Left ventricle myocardium superior (tissue), 1 donor: ENCODE measurements at regions not wholly inside any gene's neighbourhood (a gene's known extent, or its start where the extent isn't known, plus 50 kb on each side); places are given as distances from the start of the nearest gene placed in this dataset.

ENCODE experiments used
- ATAC-seq: fragments of 200-7000 bp; cut with Tn5 transposase; one replicate; pipeline ENCODE4 v1.9.1; 2020; ENCODE audit warnings: mild to moderate bottlenecking, moderate library complexity
- DNase-seq: peaks from one replicate; pipeline ENCODE4 v3.0.0-alpha.2; 2020
- intact Hi-C: fragments of 100-400 bp; cut with micrococcal nuclease; formaldehyde crosslinking; loops from one replicate; pipeline ENCODE4 v1.11.0; 2022
- donor health status: DM: no; HTN: yes; CAD: no; lungs with severe emphysema.

DNA sequence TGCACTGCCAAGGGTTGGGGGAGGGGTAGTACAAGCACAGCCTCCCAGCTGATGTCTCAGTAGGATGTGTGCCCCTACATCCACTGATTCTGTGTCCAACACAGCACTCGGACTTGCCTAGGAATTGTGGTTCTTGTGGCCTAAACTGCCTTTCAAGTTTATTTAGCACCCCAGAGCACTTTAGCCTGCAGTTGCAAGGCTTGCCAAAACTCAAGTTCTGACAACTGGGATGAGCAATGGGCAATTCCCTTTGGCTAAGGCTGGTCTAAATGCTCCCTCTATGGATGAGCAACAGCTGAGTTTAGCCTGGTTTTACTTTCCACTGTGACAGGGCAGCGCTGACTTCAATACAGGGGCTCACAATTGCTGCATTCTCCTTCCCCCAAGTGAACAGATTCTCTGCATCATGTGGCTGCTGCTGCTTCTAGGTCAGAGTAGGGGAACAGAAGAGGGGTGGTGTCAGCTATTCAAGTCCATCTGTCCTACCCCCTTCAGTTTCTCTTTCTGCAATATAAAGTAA is 471.5 kb downstream of the PIK3C3 start:
- intact Hi-C loops = no loop called here
- no peak for DNase-seq
- ATAC-seq = no peak

DNA sequence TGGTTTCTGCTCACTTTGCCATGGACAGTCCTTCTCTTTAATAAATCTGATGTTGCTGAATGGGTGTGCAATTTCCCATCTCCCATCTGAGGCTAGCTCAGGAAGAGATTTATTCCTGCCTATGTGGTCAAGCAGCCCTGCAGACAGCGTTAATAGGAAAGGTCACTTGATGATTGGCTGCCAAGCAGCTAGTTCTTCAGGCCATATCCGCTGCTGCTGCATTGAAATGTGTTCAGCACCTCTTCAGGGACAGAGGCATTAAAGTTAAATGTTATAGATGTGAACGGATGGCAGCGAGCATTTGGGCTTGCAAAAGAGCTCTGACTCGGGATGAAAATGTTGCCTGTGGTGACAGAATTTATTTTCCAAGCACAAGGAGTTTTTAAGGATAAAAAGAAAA is 474.2 kb downstream of the PIK3C3 start:
- ATAC-seq (no peak), DNase-seq (no peak)
- intact Hi-C loops = no loop called here

DNA sequence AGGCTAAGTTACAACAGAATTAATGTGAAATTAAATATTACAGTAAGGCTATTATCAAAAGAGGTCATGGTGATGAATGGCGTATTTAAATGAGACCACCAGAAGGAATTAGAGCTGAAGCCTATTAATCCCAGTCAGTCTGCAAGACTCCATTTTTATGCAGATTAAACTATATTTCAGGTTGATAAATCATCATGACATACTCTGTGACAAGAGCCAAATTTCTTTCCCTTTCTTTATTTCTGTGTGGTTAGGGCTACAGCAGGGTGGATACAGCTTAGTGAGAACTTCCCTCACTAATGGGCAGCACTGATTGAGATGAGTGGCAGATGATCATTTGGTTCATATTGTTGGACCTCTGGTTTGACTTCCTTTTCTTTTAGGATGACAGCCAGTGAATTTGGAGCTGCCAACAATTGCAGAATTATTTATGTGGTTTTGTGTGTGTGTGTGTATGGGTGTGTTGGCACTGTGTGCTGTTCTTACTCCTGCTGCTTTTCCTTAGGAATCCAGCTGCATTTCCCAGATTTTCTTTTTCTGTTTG is 481.3 kb downstream of the PIK3C3 start:
- no peak for ATAC-seq
- DNase-seq = no peak
- intact Hi-C loops = no loop called here

DNA sequence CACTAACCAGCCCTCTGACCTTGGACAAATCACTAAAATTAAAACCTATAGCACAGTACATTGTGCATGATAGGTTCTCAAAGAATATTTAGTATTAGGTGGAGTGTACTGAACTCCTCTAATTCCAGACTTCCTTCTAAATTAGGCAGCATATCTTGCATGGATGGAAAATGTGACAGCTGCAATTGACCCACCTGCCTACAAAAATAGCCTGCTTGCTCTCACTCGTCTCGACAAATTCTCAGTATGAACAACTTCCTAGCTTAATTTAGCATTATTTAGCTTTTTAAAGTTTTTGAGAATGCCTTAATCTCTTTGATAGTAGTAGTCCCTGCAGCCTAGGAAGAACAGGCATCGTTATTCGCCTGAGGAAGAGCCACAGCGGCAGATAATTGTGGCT is 482.0 kb downstream of the PIK3C3 start:
- no peak for DNase-seq
- intact Hi-C loops = no loop called here
- no peak for ATAC-seq

DNA sequence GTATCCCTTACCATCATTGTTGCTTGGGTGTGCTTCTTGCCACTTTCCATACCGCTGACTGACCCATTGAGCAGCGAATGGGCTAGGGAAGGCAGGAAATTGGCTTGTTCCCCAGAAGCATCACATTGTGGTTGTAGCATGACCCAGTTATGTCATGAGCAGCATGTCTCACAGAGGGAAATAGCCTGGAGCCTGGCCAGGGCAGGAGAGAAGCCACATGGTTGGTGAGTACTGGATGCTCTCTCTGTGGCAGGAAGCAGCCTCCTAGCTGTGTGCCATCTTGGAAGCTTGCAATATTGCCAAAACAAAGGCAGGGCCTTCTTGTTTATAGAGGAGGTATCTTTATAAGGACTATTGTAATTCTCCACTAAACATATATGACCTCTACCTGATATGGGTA is 482.6 kb downstream of the PIK3C3 start:
- intact Hi-C loops = no loop called here
- ATAC-seq (peak; percentile 56), DNase-seq (peak; percentile 30)

DNA sequence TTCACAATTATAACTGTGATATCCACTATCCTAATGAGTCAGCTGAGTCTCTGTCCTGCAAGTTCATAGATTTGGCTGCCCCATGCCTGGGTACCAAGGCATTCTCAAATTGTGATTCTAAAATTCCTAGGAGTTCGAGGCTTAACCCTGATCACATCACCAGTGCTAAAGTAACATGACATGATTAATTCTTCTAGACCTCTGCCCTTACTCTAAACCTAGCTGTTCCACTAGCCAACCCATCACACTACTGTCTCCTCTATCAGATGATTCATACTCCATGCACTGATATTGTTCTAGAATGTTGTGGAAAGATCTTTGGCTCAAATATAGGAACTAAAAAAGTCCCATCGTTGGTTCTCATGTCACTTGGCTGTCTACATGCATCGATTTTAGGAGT is 487.6 kb downstream of the PIK3C3 start:
- intact Hi-C loops = no loop called here
- ATAC-seq = no peak
- no peak for DNase-seq

DNA sequence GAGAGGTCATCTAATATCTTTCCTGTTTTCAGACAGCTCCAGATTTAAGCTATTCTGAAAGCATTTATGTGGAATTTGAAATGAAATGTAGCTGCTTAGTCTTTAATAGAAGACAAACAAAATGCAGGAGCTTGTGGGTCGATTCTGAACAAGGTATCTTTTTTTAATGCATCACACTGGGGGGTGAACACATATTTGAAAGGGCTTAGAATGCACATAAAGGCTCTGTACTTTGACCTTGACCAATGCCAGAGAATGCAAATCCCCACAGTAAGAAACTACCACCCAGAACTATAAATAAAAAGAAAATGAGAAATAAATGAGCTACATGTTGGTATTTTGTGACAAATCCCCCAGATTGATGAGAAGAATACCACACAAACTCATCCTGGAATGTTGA is 489.3 kb downstream of the PIK3C3 start:
- ATAC-seq = no peak
- intact Hi-C loops = no loop called here
- DNase-seq = no peak

DNA sequence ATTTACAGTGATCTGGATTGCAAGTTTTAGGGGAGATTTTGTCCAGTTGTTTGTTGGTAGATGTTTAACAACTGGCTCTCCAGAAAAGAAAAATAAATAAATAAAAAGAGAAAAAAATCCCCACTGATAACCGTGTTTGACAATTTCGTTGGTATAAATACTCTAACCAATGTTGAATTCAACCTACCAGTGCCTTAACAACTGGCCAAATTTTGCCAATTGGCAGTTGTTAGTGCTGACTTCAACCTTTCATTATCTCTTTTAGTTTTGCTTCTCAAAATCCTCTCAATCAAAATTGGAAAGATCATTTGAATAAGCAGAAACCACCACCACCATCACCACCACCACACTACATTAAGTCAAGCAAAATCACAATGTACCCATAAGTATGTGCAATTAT is 490.3 kb downstream of the PIK3C3 start:
- ATAC-seq (no peak), DNase-seq (no peak)
- intact Hi-C loops = no loop called here

DNA sequence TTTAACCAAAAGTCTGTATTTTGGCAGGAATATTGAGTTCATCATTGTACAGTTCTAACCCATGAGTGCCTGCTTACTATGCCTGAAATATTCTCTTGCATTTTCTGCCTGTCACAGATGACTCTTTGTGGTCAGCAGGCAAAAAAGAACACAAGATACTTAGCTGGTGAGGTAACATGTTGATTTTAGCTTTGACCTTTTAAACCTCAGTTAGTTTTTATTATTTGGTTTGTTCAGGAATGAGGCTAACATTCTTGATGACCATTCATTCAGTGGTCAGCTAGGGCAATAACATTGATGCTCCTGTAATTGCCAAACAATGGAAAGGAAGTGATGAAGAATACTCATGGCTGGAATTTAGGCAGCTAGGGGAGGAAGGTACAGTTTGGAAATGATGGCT is 491.2 kb downstream of the PIK3C3 start:
- intact Hi-C loops = no loop called here
- no peak for DNase-seq
- no peak for ATAC-seq

DNA sequence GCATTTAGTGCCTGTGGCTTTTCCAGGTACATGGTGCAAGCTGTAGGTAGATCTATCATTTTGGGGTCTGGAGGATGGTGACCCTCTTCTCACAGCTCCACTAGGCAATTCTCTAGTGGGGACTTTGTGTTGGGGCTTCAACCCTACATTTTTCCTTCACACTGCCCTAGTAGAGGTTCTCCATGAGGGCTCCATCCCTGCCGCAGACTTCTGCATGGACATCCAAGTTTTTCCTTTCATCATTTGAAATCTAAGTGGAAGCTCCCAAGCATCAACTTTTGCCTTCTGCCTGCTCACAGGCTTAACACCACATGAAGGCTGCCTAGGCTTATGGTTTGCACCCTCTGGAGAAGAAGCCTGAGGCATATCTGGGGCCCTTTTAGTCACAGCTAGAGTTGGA is 492.7 kb downstream of the PIK3C3 start:
- DNase-seq (no peak), ATAC-seq (no peak)
- intact Hi-C loops = no loop called here

DNA sequence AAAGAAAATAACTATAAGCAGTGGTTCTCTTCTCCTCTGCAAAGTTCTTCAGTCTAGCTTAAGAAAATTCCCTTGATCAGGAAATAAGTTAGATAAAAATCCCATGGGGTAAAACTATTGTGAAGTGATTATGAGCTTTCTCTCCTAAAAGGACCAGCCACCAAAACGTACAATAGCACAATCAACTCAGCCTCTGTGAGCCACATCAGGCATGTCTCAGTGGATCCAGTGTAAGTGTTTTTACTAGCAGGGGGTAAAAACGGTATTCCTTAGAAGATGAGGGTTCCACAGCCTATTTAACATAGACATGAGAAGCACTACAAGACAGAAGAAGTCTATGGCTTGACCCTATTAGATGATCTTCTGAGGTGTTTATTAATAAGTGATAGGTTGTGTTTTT is 503.2 kb downstream of the PIK3C3 start:
- DNase-seq (no peak), ATAC-seq (no peak)
- intact Hi-C loops = no loop called here

DNA sequence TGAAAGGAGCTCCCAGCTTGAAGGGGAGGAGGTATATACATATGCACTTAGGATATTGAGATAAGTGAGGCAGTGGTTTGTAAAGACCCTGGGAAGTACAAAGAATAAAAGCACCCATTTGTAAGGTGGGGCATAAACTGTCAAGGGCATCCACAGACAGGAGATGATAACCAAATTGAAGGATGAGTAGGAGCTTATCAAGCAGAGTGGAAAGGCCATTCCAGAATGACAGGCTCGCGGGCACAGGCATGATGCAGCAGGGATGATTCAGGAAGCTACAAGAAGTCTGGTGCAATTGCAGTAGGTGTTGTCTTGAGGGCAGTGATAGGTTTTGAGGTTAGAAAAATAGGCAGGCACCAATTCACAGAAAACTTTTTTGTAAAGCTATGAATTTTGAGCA is 504.8 kb downstream of the PIK3C3 start:
- intact Hi-C loops = no loop called here
- no peak for ATAC-seq

DNA sequence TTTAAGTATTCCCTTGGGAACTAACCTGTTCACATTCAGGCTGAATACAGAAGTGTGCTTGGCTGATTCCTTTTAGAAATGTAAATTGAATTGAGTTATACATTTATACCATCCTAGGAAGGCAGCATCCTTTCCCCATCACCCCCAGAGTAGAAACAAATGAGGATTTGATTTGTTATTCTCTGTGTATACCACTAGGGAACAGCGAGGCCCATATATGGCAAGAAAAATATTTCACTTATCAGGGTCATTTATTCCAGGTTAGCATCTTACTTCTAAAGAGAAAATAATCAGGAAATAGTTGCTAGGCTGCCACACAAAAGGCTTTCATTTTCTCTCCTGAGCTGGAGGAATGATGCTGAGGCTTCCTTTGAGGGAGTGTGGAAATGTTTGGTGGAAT is 516.9 kb downstream of the PIK3C3 start:
- intact Hi-C loops = no loop called here
- no peak for ATAC-seq

More for the DNA sequence above, 504.8 kb downstream of the PIK3C3 start:
- no peak for DNase-seq

DNA sequence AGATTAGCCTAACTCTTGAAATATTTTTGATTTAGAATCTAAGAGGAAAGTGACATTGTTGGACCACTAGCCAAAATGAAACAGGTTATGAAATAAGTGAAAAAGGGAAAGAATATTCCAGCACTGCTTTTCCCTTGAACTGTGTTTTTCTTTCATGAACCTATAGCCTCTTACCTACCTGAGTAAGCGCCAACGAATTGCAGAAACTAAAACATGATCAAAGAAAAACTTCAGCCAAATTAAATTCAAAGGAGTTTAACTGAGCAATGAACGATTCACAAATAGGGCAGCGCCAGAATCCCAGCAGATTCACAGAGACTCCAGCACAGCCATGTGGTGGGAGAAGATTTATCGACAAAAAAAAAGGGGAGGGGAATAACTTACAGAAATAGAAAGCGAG is 518.6 kb downstream of the PIK3C3 start:
- DNase-seq (no peak), ATAC-seq (no peak)
- intact Hi-C loops = no loop called here

More for the DNA sequence above, 516.9 kb downstream of the PIK3C3 start:
- DNase-seq = no peak

DNA sequence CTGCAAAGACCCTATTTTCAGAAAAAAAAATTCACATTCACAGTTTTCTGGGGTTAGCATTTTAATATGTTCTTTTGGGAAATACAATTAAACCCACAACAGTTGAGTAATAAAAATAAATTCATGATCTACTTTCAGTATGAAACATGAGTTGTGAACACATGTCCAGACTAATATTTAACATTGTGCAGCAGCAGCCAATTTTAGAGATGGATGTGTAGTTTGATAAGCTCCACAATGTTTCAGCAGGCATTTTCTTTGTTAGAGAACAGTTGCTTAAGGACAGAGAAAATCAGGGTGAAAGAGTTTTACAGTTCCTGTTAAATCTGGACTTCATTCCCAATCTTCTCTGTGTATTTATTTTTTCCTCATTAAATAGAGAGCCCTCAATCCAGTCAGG is 519.5 kb downstream of the PIK3C3 start:
- DNase-seq = no peak
- no peak for ATAC-seq
- intact Hi-C loops = no loop called here

DNA sequence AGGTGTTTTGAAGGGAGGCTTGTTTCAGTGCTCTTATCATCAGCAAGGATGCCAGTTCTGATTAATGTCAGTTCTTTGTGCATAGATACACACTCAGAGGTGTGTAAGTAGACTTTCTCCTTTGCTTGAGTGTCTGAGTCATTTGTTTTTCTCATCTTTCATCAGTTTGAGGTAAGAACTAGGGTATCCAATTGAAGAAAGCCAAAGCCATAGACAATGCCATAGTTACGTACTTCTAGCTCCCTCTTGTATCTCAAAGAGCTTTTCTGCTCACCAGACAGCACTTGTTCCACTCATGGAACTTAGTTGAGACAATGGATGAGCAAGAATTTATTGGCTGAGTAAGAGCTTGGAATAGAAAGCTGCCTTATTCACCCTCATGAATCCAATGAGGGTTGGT is 520.1 kb downstream of the PIK3C3 start:
- DNase-seq (no peak), ATAC-seq (no peak)

DNA sequence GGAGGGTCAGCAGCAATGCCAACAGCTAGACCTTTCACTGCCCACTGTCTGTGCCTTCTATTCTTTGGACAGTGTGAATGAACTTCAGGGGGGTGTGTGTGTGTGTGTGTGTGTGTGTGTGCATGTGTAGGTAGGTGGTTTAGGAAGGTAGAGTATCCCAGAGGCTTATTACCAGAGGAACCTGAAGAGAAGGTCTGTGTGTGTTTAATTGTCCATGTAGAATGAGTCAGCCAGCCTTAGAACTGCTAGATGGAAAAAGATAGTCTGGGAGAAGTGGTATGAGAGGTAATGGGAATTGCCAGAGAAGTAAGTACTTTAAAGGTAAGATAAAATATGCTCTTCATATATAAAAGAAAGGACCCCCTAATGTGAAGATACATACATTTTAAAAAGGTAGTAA is 522.2 kb downstream of the PIK3C3 start:
- intact Hi-C loops = no loop called here
- ATAC-seq = no peak
- DNase-seq = no peak

More for the DNA sequence above, 520.1 kb downstream of the PIK3C3 start:
- intact Hi-C loops = no loop called here

DNA sequence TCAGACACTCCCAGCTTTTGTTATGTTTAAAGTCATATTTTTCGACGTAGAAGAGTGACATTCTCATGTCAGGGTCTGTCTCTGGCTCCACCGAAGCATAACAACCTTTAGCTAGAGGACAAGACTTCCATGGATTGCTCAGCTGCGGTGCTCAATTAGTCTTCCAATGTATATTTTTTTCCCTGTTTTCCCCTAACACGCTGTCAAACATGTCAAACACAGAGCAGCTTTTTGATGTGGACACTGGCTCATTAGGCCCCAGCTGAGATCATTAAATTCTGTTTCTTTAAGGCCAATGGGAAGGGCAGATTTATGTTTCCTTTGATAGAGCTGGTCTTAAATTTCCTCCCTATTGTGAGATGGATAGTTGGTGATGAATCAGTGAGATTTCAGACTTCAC is 525.4 kb downstream of the PIK3C3 start:
- DNase-seq (no peak), ATAC-seq (no peak)
- intact Hi-C loops = no loop called here

DNA sequence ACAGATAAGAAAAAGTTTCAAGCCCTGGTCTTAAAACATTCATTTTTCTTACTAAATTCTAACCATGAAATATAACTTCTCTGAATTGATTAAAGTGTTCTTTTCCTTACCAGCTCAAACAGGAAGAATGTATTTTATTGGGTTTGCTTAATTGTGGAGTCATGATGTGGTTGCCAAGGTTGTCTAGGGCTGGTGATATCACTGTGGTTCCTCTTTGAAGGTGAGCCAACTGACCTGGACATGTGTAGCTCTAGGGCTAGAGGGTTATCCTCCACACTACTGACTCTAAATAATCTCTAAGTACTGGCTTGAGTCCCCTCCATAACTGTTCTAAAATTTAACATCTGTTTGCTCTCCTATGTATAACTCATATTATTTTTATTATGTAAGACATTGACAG is 529.6 kb downstream of the PIK3C3 start:
- intact Hi-C loops = no loop called here
- no peak for ATAC-seq
- no peak for DNase-seq

DNA sequence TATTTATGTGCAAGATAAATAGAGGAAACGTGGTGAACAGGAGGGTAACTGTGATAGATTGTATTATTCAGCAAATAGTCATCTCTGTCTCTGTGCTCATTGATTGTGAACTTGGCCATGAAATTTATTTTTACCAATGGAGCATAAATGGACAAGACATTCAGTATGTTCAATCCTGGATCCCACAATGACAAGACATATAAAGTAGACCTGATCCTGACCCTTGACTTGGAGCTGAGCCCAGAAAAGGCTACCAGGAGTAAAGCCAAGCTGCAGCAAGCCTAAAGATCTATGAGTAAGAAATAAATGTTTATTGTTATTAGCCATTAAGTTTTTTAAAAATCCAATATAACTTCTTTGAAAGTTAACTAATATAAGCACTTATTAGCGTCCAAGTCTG is 531.2 kb downstream of the PIK3C3 start:
- ATAC-seq (no peak), DNase-seq (no peak)
- intact Hi-C loops = no loop called here

DNA sequence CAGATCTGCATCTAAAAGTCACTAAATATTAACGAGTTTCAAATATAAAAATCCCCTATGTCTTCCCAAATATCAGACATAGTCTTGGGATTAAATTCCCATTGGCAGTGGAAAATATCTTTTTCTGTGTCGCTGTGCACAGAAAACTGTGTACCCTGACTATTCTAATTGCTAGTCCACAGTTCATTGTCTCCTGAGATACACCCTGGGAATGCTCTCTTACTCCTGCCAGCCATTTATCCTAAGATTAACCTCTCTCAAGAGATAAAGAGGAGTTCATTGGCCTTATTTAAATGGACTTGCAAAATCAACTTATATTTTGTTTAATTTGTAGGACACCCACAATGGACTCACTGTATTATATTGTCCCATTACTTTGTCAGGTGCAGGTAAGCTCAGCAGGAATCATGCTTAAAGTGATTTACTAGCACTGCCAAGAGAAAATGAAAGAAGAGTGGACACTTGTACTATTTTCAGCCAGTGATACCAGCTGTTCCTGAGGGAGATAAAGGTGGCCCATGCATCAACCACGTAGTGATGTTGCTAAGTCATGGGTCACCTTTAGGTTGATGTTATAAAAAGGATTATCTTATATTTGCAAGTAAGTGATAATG is 553.8 kb downstream of the PIK3C3 start:
- intact Hi-C loops = no loop called here
- DNase-seq (no peak), ATAC-seq (peak; percentile 59)
